ENCODE measurements at regions not wholly inside any gene's neighbourhood (a gene's known extent, or its start where the extent isn't known, plus 50 kb on each side); places are given as distances from the start of the nearest gene placed in this dataset.

- no peaks in the 10 kb centered on the region for H3K9me3 ChIP-seq (ENCODE audit: low read length)
- ChIA-PET POLR2A (ENCODE audit: unreplicated experiment) (interaction anchor here (0.6 kb wide), 1 partner anchor 525 kb away, joined by 3 read pairs; no protein-coding TSS in a partner anchor), CTCF (no interaction called here)
- H2AFZ ChIP-seq (ENCODE audit: low read length), result no peak overlapping the region
- H3F3A ChIP-seq (ENCODE audit: low read length, unreplicated experiment), result no peaks in the 10 kb centered on the region
- no peak overlapping the region for H3K4me2 ChIP-seq (ENCODE audit: low read length)
- ATAC-seq (no peak), DNase-seq (no peak)
- no peaks in the 10 kb centered on the region for H3K27me3 ChIP-seq (ENCODE audit: low read length)
- H4K20me1 ChIP-seq (ENCODE audit: low read length), result no peaks in the 10 kb centered on the region
- H3K9ac ChIP-seq (ENCODE audit: low read length), result no peak overlapping the region
- TF ChIP-seq EZH2 (IDR thresholded peaks at IDR 0.05; ENCODE audit: low read length, unreplicated experiment) (no peak), CTCF (conservative IDR thresholded peaks at IDR 0.05; ENCODE audit: low read depth, low read length) (no peak), EZH2phosphoT487 (IDR thresholded peaks at IDR 0.05; ENCODE audit: borderline replicate concordance, low read length) (no peak)
- H3K36me3 ChIP-seq (ENCODE audit: low read depth, low read length), result no peaks in the 10 kb centered on the region
- H3K9me2 ChIP-seq (replicated peaks; ENCODE audit: low read length), result no peaks in the 10 kb centered on the region
- H3K4me1 ChIP-seq (ENCODE audit: insufficient read depth, low read length), result no peaks in the 10 kb centered on the region; the same call in 1 of the 2 replicates
- BruUV-seq (replicated peaks), result no TSS peak
- no peaks in the 10 kb centered on the region for H3K79me2 ChIP-seq (ENCODE audit: low read length)
- no peak overlapping the region for H3K4me3 ChIP-seq (ENCODE audit: low read length)
- intact Hi-C loops (cut with micrococcal nuclease), result no loop called here
- H3K27ac ChIP-seq (ENCODE audit: low read length), result no peak overlapping the region
Observed at GRCh38 chr6:81831274-81831673, 78.8 kb upstream of the TENT5A start.

- no TSS peak for BruUV-seq (replicated peaks)
- TF ChIP-seq CTCF (conservative IDR thresholded peaks at IDR 0.05; ENCODE audit: low read depth, low read length) (no peak), EZH2phosphoT487 (IDR thresholded peaks at IDR 0.05; ENCODE audit: borderline replicate concordance, low read length) (no peak), EZH2 (IDR thresholded peaks at IDR 0.05; ENCODE audit: low read length, unreplicated experiment) (no peak)
- Histone ChIP-seq H3K79me2 (ENCODE audit: low read length) (no peaks in the 10 kb centered on the region), H3K27ac (ENCODE audit: low read length) (no peak overlapping the region), H4K20me1 (ENCODE audit: low read length) (no peaks in the 10 kb centered on the region), H3F3A (ENCODE audit: low read length, unreplicated experiment) (no peaks in the 10 kb centered on the region), H3K36me3 (ENCODE audit: low read depth, low read length) (no peaks in the 10 kb centered on the region), H3K4me1 (ENCODE audit: insufficient read depth, low read length) (no peaks in the 10 kb centered on the region), H2AFZ (ENCODE audit: low read length) (no peak overlapping the region), H3K4me3 (ENCODE audit: low read length) (no peak overlapping the region), H3K4me2 (ENCODE audit: low read length) (no peak overlapping the region), H3K9me3 (ENCODE audit: low read length) (no peaks in the 10 kb centered on the region), H3K9me2 (replicated peaks; ENCODE audit: low read length) (no peaks in the 10 kb centered on the region), H3K9ac (ENCODE audit: low read length) (no peak overlapping the region), H3K27me3 (ENCODE audit: low read length) (no peaks in the 10 kb centered on the region)
- ATAC-seq, result no peak
- no peak for DNase-seq
- CTCF ChIA-PET, result no interaction called here
- POLR2A ChIA-PET (ENCODE audit: unreplicated experiment), result interaction anchor here (0.7 kb wide), 1 partner anchor 1290 kb away, joined by 3 read pairs; no protein-coding TSS in a partner anchor
- intact Hi-C loops (cut with micrococcal nuclease), result no loop called here
Observed at GRCh38 chr6:81826784-81827183, 74.3 kb upstream of the TENT5A start.

GRCh38 chr6:81822568-81822967 is 70.1 kb upstream of the TENT5A start:
- Histone ChIP-seq H3K4me2 (ENCODE audit: low read length) (no peak overlapping the region), H3K27me3 (ENCODE audit: low read length) (no peaks in the 10 kb centered on the region), H3K9me2 (replicated peaks; ENCODE audit: low read length) (no peaks in the 10 kb centered on the region), H3K27ac (ENCODE audit: low read length) (no peak overlapping the region), H3F3A (ENCODE audit: low read length, unreplicated experiment) (no peaks in the 10 kb centered on the region), H3K9ac (ENCODE audit: low read length) (no peak overlapping the region), H4K20me1 (ENCODE audit: low read length) (no peaks in the 10 kb centered on the region), H2AFZ (ENCODE audit: low read length) (no peak overlapping the region), H3K36me3 (ENCODE audit: low read depth, low read length) (no peaks in the 10 kb centered on the region), H3K9me3 (ENCODE audit: low read length) (no peaks in the 10 kb centered on the region), H3K4me1 (ENCODE audit: insufficient read depth, low read length) (no peaks in the 10 kb centered on the region), H3K79me2 (ENCODE audit: low read length) (no peaks in the 10 kb centered on the region), H3K4me3 (ENCODE audit: low read length) (no peak overlapping the region)
- ATAC-seq, result peak; percentile 24; the same call in 1 of the 2 replicates
- no peak for TF ChIP-seq CTCF (conservative IDR thresholded peaks at IDR 0.05; ENCODE audit: low read depth, low read length)
- TF ChIP-seq EZH2phosphoT487 (IDR thresholded peaks at IDR 0.05; ENCODE audit: borderline replicate concordance, low read length), result no peak
- TF ChIP-seq EZH2 (IDR thresholded peaks at IDR 0.05; ENCODE audit: low read length, unreplicated experiment), result no peak
- ChIA-PET CTCF (no interaction called here), POLR2A (ENCODE audit: unreplicated experiment) (no interaction called here)
- no TSS peak for BruUV-seq (replicated peaks)
- no peak for DNase-seq
- intact Hi-C loops (cut with micrococcal nuclease), result no loop called here
